Tibial nerve (tissue), 4 donors: ENCODE measurements at regions not wholly inside any gene's neighbourhood (a gene's known extent, or its start where the extent isn't known, plus 50 kb on each side); places are given as distances from the start of the nearest gene placed in this dataset.

Source experiments
- EP300 ChIP-seq, 2 donors: sonication (generic); formaldehyde crosslinking; IDR thresholded peaks; one replicate each; pipeline ENCODE4 v1.6.1; 2017; ENCODE audit warnings: antibody characterized with exemption in 2 of 2, mild to moderate bottlenecking in 1 of 2
- TF ChIP-seq, protein P1 (sequence below), 5 experiments: fragments of 200-600 bp in 3 of 5; fragments of 450-650 bp in 2 of 5; sonication (generic) in 3 of 5; IDR thresholded peaks; one replicate each; pipeline ENCODE4 v1.5.1; 2016 to 2019; ENCODE audit warnings: antibody characterized with exemption in 5 of 5, mild to moderate bottlenecking in 3 of 5, moderate library complexity in 2 of 5

GRCh38 chr2:138182250-138182936, 218.1 kb downstream of the HNMT start:
- TF ChIP-seq, protein P1, sequence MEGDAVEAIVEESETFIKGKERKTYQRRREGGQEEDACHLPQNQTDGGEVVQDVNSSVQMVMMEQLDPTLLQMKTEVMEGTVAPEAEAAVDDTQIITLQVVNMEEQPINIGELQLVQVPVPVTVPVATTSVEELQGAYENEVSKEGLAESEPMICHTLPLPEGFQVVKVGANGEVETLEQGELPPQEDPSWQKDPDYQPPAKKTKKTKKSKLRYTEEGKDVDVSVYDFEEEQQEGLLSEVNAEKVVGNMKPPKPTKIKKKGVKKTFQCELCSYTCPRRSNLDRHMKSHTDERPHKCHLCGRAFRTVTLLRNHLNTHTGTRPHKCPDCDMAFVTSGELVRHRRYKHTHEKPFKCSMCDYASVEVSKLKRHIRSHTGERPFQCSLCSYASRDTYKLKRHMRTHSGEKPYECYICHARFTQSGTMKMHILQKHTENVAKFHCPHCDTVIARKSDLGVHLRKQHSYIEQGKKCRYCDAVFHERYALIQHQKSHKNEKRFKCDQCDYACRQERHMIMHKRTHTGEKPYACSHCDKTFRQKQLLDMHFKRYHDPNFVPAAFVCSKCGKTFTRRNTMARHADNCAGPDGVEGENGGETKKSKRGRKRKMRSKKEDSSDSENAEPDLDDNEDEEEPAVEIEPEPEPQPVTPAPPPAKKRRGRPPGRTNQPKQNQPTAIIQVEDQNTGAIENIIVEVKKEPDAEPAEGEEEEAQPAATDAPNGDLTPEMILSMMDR (IDR thresholded peaks at IDR 0.05), result no peak
- TF ChIP-seq EP300 (IDR thresholded peaks at IDR 0.05), result no peak
